NB4 (cell line): ENCODE measurements at regions not wholly inside any gene's neighbourhood (a gene's known extent, or its start where the extent isn't known, plus 50 kb on each side); places are given as distances from the start of the nearest gene placed in this dataset.

Experiments
- CTCF ChIP-seq: IDR thresholded peaks from one replicate; pipeline ENCODE4 v1.5.1; 2012; ENCODE audit warnings: low read depth, low read length
- MYC ChIP-seq: IDR thresholded peaks from 2 replicates; pipeline ENCODE4 v1.6.1; 2011; ENCODE audit warnings: low read depth, low read length
- POLR2A ChIP-seq: IDR thresholded peaks from 2 replicates; pipeline ENCODE4 v1.6.1; 2011; ENCODE audit warnings: mild to moderate bottlenecking; ENCODE audit not compliant: insufficient read length; ENCODE audit errors: extremely low read depth

GRCh38 chr6:119614138-119614537 lies 264.6 kb upstream of the MAN1A1 start:
- TF ChIP-seq CTCF: no peak
- TF ChIP-seq POLR2A: no peak
- no peak for TF ChIP-seq MYC
